HepG2 (cell line): ENCODE measurements at regions not wholly inside any gene's neighbourhood (a gene's known extent, or its start where the extent isn't known, plus 50 kb on each side); places are given as distances from the start of the nearest gene placed in this dataset.

Experiments used
- ATAC-seq: fragments of 200-7000 bp; cut with Tn5 transposase; 3 replicates; pipeline ENCODE4 v1.9.1; 2020; ENCODE audit warnings: mild to moderate bottlenecking, moderate library complexity
- BruUV-seq: library from RNA; stranded (reverse); fragments of 400-500 nt; replicated peaks from 2 replicates; lab custom pipeline; 2021; lab: Mats Ljungman, UMichigan
- CTCF ChIA-PET: fragments of 300-600 bp; formaldehyde crosslinking; extraction: SDS; loops from one replicate; lab custom pipeline; 2021; ENCODE audit warnings: low total read pairs, inconsistent platforms, low intra/inter-chr PET ratio; lab: Yijun Ruan, JAX
- POLR2A ChIA-PET: fragments of 350-600 bp; sonication (Branson Sonifier 250); formaldehyde crosslinking; loops from one replicate; lab custom pipeline; 2020; ENCODE audit warnings: antibody characterized with exemption, inconsistent platforms; lab: Yijun Ruan, JAX
- DNase-seq: peaks from one replicate; pipeline ENCODE4 v3.0.0-alpha.2; 2015; ENCODE audit warnings: low spot score
- FAIRE-seq: peaks from 3 replicates; lab custom pipeline; 2011; peaks lifted over from hg19 to GRCh38; lab: Jason Lieb, UNC
- H2AFZ ChIP-seq: one replicate; pipeline ENCODE4 v1.6.1; 2011; ENCODE audit warnings: low read length, inconsistent platforms
- H3K27ac ChIP-seq: fragments of 300-600 bp; 3 replicates; pipeline ENCODE4 v1.8.0; 2011; ENCODE audit warnings: mixed run types, mild to moderate bottlenecking, mixed read lengths, low read length, inconsistent platforms; ENCODE audit not compliant: insufficient read depth; ENCODE audit errors: extremely low read length
- H3K27me3 ChIP-seq, 2 experiments: fragments of 200-600 bp in 1 of 2; 2 replicates in 1 of 2; 3 replicates in 1 of 2; pipeline versions ENCODE4 v1.6.0 to v1.8.0; 2011; ENCODE audit warnings: low read length in 2 of 2, mild to moderate bottlenecking in 2 of 2, moderate library complexity in 2 of 2, inconsistent platforms in 1 of 2; ENCODE audit not compliant: insufficient read depth in 2 of 2, control insufficient read depth in 1 of 2
- H3K36me3 ChIP-seq, 2 experiments: fragments of 200-600 bp in 1 of 2; replicated peaks in 1 of 2; 2 replicates in 1 of 2; 3 replicates in 1 of 2; pipeline versions ENCODE4 v1.5.1 to v1.8.0; 2011; ENCODE audit warnings: low read length in 2 of 2, inconsistent platforms in 1 of 2; ENCODE audit not compliant: insufficient read depth in 2 of 2, control insufficient read depth in 1 of 2
- H3K4me1 ChIP-seq: 2 replicates; pipeline ENCODE4 v1.5.1; 2012; ENCODE audit warnings: low read length, inconsistent platforms; ENCODE audit not compliant: insufficient read depth
- H3K4me2 ChIP-seq: 2 replicates; pipeline ENCODE4 v1.6.0; 2011; ENCODE audit warnings: low read depth, low read length, inconsistent platforms
- H3K4me3 ChIP-seq, 3 experiments: fragments of 200-600 bp in 1 of 3; sonication (generic), shearing (Covaris generic) in 1 of 3; replicated peaks in 1 of 3; 2 replicates each; pipeline ENCODE4 v1.5.1; 2011 to 2016; ENCODE audit warnings: low read length in 3 of 3, inconsistent platforms in 2 of 3, low read depth in 2 of 3, mild to moderate bottlenecking in 2 of 3, control low read depth in 1 of 3, mixed read lengths in 1 of 3; ENCODE audit not compliant: insufficient read depth in 1 of 3
- H3K79me2 ChIP-seq: one replicate; pipeline ENCODE4 v1.6.1; 2011; ENCODE audit warnings: low read length, inconsistent platforms; ENCODE audit not compliant: insufficient read depth
- H3K9ac ChIP-seq: 2 replicates; pipeline ENCODE4 v1.6.0; 2011; ENCODE audit warnings: mild to moderate bottlenecking, low read depth, low read length, inconsistent platforms; ENCODE audit not compliant: insufficient read depth
- H3K9me3 ChIP-seq: 2 replicates; pipeline ENCODE4 v1.5.1; 2012; ENCODE audit warnings: mild to moderate bottlenecking, low read length
- H4K20me1 ChIP-seq: 2 replicates; pipeline ENCODE4 v1.6.0; 2011; ENCODE audit warnings: inconsistent platforms, mild to moderate bottlenecking, low read length, moderate library complexity; ENCODE audit not compliant: insufficient read depth
- AHDC1 ChIP-seq: sonication (generic); formaldehyde crosslinking; IDR thresholded peaks from 2 replicates; pipeline ENCODE4 v1.5.1; 2020; ENCODE audit warnings: mild to moderate bottlenecking, missing genetic modification reagents, borderline replicate concordance
- FIP1L1 ChIP-seq: fragments of 200-400 bp; formaldehyde crosslinking; IDR thresholded peaks from 2 replicates; pipeline ENCODE4 v1.6.1; 2018; ENCODE audit warnings: low read depth, mild to moderate bottlenecking, low read length, moderate library complexity, borderline replicate concordance; ENCODE audit not compliant: insufficient read depth
- FOXM1 ChIP-seq: sonication (generic); formaldehyde crosslinking; IDR thresholded peaks from 2 replicates; pipeline ENCODE4 v1.5.0; 2020; ENCODE audit warnings: missing genetic modification reagents
- KDM5A ChIP-seq: fragments of 200-600 bp; sonication (generic); IDR thresholded peaks from 2 replicates; pipeline ENCODE4 v1.7.0; 2018; ENCODE audit warnings: antibody characterized with exemption, mild to moderate bottlenecking, low read length, borderline replicate concordance
- KLF12 ChIP-seq: sonication (generic); formaldehyde crosslinking; IDR thresholded peaks from 2 replicates; pipeline ENCODE4 v1.4.0; 2020; ENCODE audit warnings: missing genetic modification reagents, borderline replicate concordance
- MAZ ChIP-seq, 2 experiments: sonication (generic) in 1 of 2; formaldehyde crosslinking in 1 of 2; IDR thresholded peaks; 2 replicates each; pipeline versions ENCODE4 v1.5.0 to v1.6.1; 2012 to 2020; ENCODE audit warnings: low read depth in 2 of 2, mild to moderate bottlenecking in 2 of 2, borderline replicate concordance in 1 of 2, improper control_type of control experiment in 1 of 2, low read length in 1 of 2, missing genetic modification reagents in 1 of 2, moderate library complexity in 1 of 2
- MEIS1 ChIP-seq: sonication (generic); formaldehyde crosslinking; IDR thresholded peaks from 2 replicates; pipeline ENCODE4 v1.9.0; 2021; ENCODE audit warnings: mild to moderate bottlenecking, missing genetic modification reagents, moderate library complexity, borderline replicate concordance
- MXD1 ChIP-seq: sonication (generic); formaldehyde crosslinking; IDR thresholded peaks from 2 replicates; pipeline ENCODE4 v1.4.0; 2020; ENCODE audit warnings: mild to moderate bottlenecking, missing genetic modification reagents
- NFE2L1 ChIP-seq: sonication (generic); formaldehyde crosslinking; IDR thresholded peaks from 2 replicates; pipeline ENCODE4 v1.4.0; 2020; ENCODE audit warnings: missing genetic modification reagents, mild to moderate bottlenecking, borderline replicate concordance
- SPEN ChIP-seq: sonication (generic); formaldehyde crosslinking; IDR thresholded peaks from 2 replicates; pipeline ENCODE4 v1.5.1; 2020; ENCODE audit warnings: low read depth, mild to moderate bottlenecking, missing genetic modification reagents
- STAT5B ChIP-seq: sonication (generic); formaldehyde crosslinking; IDR thresholded peaks from 2 replicates; pipeline ENCODE4 v1.4.0; 2020; ENCODE audit warnings: missing genetic modification reagents
- ZNF331 ChIP-seq: sonication (generic); formaldehyde crosslinking; IDR thresholded peaks from 2 replicates; pipeline ENCODE4 v1.4.0; 2020; ENCODE audit warnings: missing genetic modification reagents
- ZNF557 ChIP-seq: sonication (generic); formaldehyde crosslinking; IDR thresholded peaks from 2 replicates; pipeline ENCODE4 v1.4.0; 2020; ENCODE audit warnings: missing genetic modification reagents
- ZNF644 ChIP-seq: IDR thresholded peaks from 2 replicates; pipeline ENCODE4 v1.6.1; 2016; ENCODE audit warnings: low read depth
- ZNF713 ChIP-seq: sonication (generic); formaldehyde crosslinking; IDR thresholded peaks from 2 replicates; pipeline ENCODE4 v1.4.0; 2020; ENCODE audit warnings: mild to moderate bottlenecking, missing genetic modification reagents
- ZSCAN31 ChIP-seq: sonication (generic); formaldehyde crosslinking; IDR thresholded peaks from 2 replicates; pipeline ENCODE4 v1.5.0; 2020; ENCODE audit warnings: low read depth, mild to moderate bottlenecking, missing genetic modification reagents
- WGBS: methylation state at CpG from one replicate; pipeline ENCODE4 v1.1.6; 2017; ENCODE audit warnings: low lambda C conversion rate; 5-methylcytosine and 5-hydroxymethylcytosine counted together
- in situ Hi-C: cut with HindIII; loops from 2 replicates; pipeline ENCODE4 v1.10.0; 2017; ENCODE audit warnings: low pct_unique_long_range_greater_than_20kb; ENCODE audit not compliant: extremely low pct_ligation_motif_present
- intact Hi-C: fragments of 100-400 bp; cut with micrococcal nuclease; formaldehyde crosslinking; loops from one replicate; pipeline ENCODE4 v1.10.0; 2022; ENCODE audit not compliant: unreplicated experiment
- TF ChIP-seq, protein P1 (sequence below): sonication (generic); formaldehyde crosslinking; IDR thresholded peaks from 2 replicates; pipeline ENCODE4 v1.5.1; 2020; ENCODE audit warnings: missing genetic modification reagents, mild to moderate bottlenecking, borderline replicate concordance

GRCh38 chr6:125480571-125480970 is 178.8 kb upstream of the HDDC2 start (continued):
- TF ChIP-seq KLF12 (CRISPR knock-in tag): no peak
- no peak for TF ChIP-seq ZNF331 (CRISPR knock-in tag)
- no peak for TF ChIP-seq MAZ (IDR thresholded peaks at IDR 0.05; ENCODE audit: borderline replicate concordance, low read depth, low read length)
- TF ChIP-seq MAZ (CRISPR knock-in tag; IDR thresholded peaks at IDR 0.05; ENCODE audit: low read depth): no peak

- Histone ChIP-seq H3K27ac (no peak overlapping the region), H2AFZ (no peak overlapping the region), H3K4me1 (no peaks in the 10 kb centered on the region), H3K9ac (no peak overlapping the region), H3K9me3 (no peaks in the 10 kb centered on the region), H3K36me3 (no peaks in the 10 kb centered on the region), H3K4me2 (no peak overlapping the region), H4K20me1 (no peaks in the 10 kb centered on the region), H3K79me2 (no peaks in the 10 kb centered on the region), H3K27me3 (no peaks in the 10 kb centered on the region), H3K4me3 (no peak overlapping the region)
- FAIRE-seq: no peak
- intact Hi-C loops (no loop called here), in situ Hi-C loops (no loop called here)
- ChIA-PET POLR2A (no interaction called here), CTCF (no interaction called here)
- no peak for ATAC-seq
- WGBS: 3% methylated on average over 1 of the region's 1 CpG
- no TSS peak for BruUV-seq
- no peak for DNase-seq
- TF ChIP-seq MXD1 (CRISPR knock-in tag): no peak
- TF ChIP-seq SPEN (CRISPR knock-in tag): no peak
- TF ChIP-seq ZNF713 (CRISPR knock-in tag): no peak
- no peak for TF ChIP-seq KDM5A
- no peak for TF ChIP-seq MEIS1
- no peak for TF ChIP-seq AHDC1 (CRISPR knock-in tag)
- TF ChIP-seq, protein P1, sequence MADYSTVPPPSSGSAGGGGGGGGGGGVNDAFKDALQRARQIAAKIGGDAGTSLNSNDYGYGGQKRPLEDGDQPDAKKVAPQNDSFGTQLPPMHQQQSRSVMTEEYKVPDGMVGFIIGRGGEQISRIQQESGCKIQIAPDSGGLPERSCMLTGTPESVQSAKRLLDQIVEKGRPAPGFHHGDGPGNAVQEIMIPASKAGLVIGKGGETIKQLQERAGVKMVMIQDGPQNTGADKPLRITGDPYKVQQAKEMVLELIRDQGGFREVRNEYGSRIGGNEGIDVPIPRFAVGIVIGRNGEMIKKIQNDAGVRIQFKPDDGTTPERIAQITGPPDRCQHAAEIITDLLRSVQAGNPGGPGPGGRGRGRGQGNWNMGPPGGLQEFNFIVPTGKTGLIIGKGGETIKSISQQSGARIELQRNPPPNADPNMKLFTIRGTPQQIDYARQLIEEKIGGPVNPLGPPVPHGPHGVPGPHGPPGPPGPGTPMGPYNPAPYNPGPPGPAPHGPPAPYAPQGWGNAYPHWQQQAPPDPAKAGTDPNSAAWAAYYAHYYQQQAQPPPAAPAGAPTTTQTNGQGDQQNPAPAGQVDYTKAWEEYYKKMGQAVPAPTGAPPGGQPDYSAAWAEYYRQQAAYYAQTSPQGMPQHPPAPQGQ (CRISPR knock-in tag): no peak
- no peak for TF ChIP-seq FOXM1
- no peak for TF ChIP-seq NFE2L1 (CRISPR knock-in tag)
- no peak for TF ChIP-seq ZNF644
- no peak for TF ChIP-seq FIP1L1
- no peak for TF ChIP-seq ZNF557 (CRISPR knock-in tag)
- TF ChIP-seq STAT5B (CRISPR knock-in tag): no peak
- no peak for TF ChIP-seq ZSCAN31 (CRISPR knock-in tag)
These were observed 179.3 kb upstream of the HDDC2 start for GRCh38 chr6:125481056-125481455.
